H9 (cell line): ENCODE measurements at regions not wholly inside any gene's neighbourhood (a gene's known extent, or its start where the extent isn't known, plus 50 kb on each side); places are given as distances from the start of the nearest gene placed in this dataset.

Experiments used
- DNase-seq: peaks from one replicate; pipeline ENCODE4 v3.0.0-alpha.2; 2017
- H2AFZ ChIP-seq: one replicate; pipeline ENCODE4 v1.6.1; 2013; ENCODE audit warnings: mild to moderate bottlenecking, low read length, control low read depth, moderate library complexity
- H2AK5ac ChIP-seq: 2 replicates; pipeline ENCODE4 v1.6.1; 2013; ENCODE audit warnings: low read length, control low read depth, mixed read lengths; ENCODE audit not compliant: insufficient read length
- H2BK120ac ChIP-seq: one replicate; pipeline ENCODE4 v1.6.1; 2013; ENCODE audit warnings: low read depth, mild to moderate bottlenecking, low read length, control low read depth, inconsistent platforms; ENCODE audit not compliant: poor library complexity, severe bottlenecking
- H2BK12ac ChIP-seq: 2 replicates; pipeline ENCODE4 v1.6.1; 2013; ENCODE audit warnings: low read length, control low read depth, mixed read lengths, low read depth; ENCODE audit not compliant: insufficient read length
- H2BK15ac ChIP-seq: 2 replicates; pipeline ENCODE4 v1.6.1; 2013; ENCODE audit warnings: low read depth, low read length, control low read depth
- H2BK20ac ChIP-seq: one replicate; pipeline ENCODE4 v1.6.1; 2013; ENCODE audit warnings: low read depth, mild to moderate bottlenecking, low read length, control low read depth, inconsistent platforms; ENCODE audit not compliant: poor library complexity, severe bottlenecking
- H2BK5ac ChIP-seq: 2 replicates; pipeline ENCODE4 v1.6.1; 2013; ENCODE audit warnings: low read length, control low read depth, mixed read lengths; ENCODE audit not compliant: insufficient read length
- H3K14ac ChIP-seq: 2 replicates; pipeline ENCODE4 v1.6.1; 2013; ENCODE audit warnings: low read length, control low read depth; ENCODE audit not compliant: insufficient read depth
- H3K18ac ChIP-seq: 2 replicates; pipeline ENCODE4 v1.6.1; 2013; ENCODE audit warnings: low read depth, mild to moderate bottlenecking, mixed read lengths, low read length, control low read depth; ENCODE audit not compliant: insufficient read length
- H3K23ac ChIP-seq: 2 replicates; pipeline ENCODE4 v1.6.1; 2013; ENCODE audit warnings: low read length, control low read depth, mixed read lengths, low read depth; ENCODE audit not compliant: insufficient read length
- H3K23me2 ChIP-seq: 2 replicates; pipeline ENCODE4 v1.6.1; 2013; ENCODE audit warnings: low read depth, mild to moderate bottlenecking, mixed read lengths, low read length, control low read depth; ENCODE audit not compliant: insufficient read length, poor library complexity, severe bottlenecking
- H3K27ac ChIP-seq: 2 replicates; pipeline ENCODE4 v1.5.1; 2013; ENCODE audit warnings: low read length, control low read depth, mixed read lengths, low read depth; ENCODE audit not compliant: insufficient read length
- H3K27me3 ChIP-seq: 2 replicates; pipeline ENCODE4 v1.6.1; 2013; ENCODE audit warnings: low read length, control low read depth, inconsistent platforms; ENCODE audit not compliant: insufficient read depth
- H3K4ac ChIP-seq: 2 replicates; pipeline ENCODE4 v1.6.1; 2013; ENCODE audit warnings: low read depth, mild to moderate bottlenecking, control low read depth, inconsistent platforms, low read length, moderate library complexity
- H3K4me1 ChIP-seq: 2 replicates; pipeline ENCODE4 v1.6.1; 2013; ENCODE audit warnings: low read length, control low read depth, inconsistent platforms; ENCODE audit not compliant: insufficient read depth
- H3K4me2 ChIP-seq: 2 replicates; pipeline ENCODE4 v1.6.1; 2013; ENCODE audit warnings: low read length, control low read depth, mixed read lengths; ENCODE audit not compliant: insufficient read length, insufficient read depth
- H3K56ac ChIP-seq: 2 replicates; pipeline ENCODE4 v1.6.1; 2013; ENCODE audit warnings: low read depth, mild to moderate bottlenecking, mixed read lengths, low read length, control low read depth; ENCODE audit not compliant: insufficient read length
- H3K79me1 ChIP-seq: 2 replicates; pipeline ENCODE4 v1.6.1; 2013; ENCODE audit warnings: low read depth, mild to moderate bottlenecking, moderate library complexity, low read length, control low read depth, inconsistent platforms; ENCODE audit not compliant: insufficient read depth, poor library complexity, severe bottlenecking
- H3K79me2 ChIP-seq: 2 replicates; pipeline ENCODE4 v1.6.1; 2013; ENCODE audit warnings: low read length, control low read depth, inconsistent platforms; ENCODE audit not compliant: insufficient read depth
- H3K9ac ChIP-seq: 2 replicates; pipeline ENCODE4 v1.6.1; 2013; ENCODE audit warnings: low read length, control low read depth, mixed read lengths; ENCODE audit not compliant: insufficient read length; ENCODE audit errors: extremely low read depth
- H3K9me3 ChIP-seq: one replicate; pipeline ENCODE4 v1.6.1; 2013; ENCODE audit warnings: low read depth, low read length, inconsistent platforms; ENCODE audit not compliant: control insufficient read depth
- H3T11ph ChIP-seq: one replicate; pipeline ENCODE4 v1.6.1; 2013; ENCODE audit warnings: mild to moderate bottlenecking, low read length, control low read depth, inconsistent platforms
- H4K20me1 ChIP-seq: one replicate; pipeline ENCODE4 v1.6.1; 2013; ENCODE audit not compliant: control insufficient read depth, insufficient read length, insufficient read depth
- H4K5ac ChIP-seq: 2 replicates; pipeline ENCODE4 v1.6.1; 2013; ENCODE audit warnings: low read depth, mild to moderate bottlenecking, mixed read lengths, low read length, control low read depth; ENCODE audit not compliant: insufficient read length
- H4K8ac ChIP-seq: replicated peaks from 2 replicates; pipeline ENCODE4 v1.6.1; 2013; ENCODE audit warnings: low read length, control low read depth, mixed read lengths, low read depth; ENCODE audit not compliant: insufficient read length
- H4K91ac ChIP-seq: 2 replicates; pipeline ENCODE4 v1.6.1; 2013; ENCODE audit warnings: low read depth, mild to moderate bottlenecking, moderate library complexity, mixed read lengths, low read length, control low read depth; ENCODE audit not compliant: insufficient read length
- H3K27ac Mint-ChIP-seq, 3 experiments: 2 replicates in 2 of 3; 3 replicates in 1 of 3; pipeline ENCODE4 v1.8.0; 2020 to 2021; ENCODE audit warnings: mixed read lengths in 3 of 3, mild to moderate bottlenecking in 1 of 3, moderate library complexity in 1 of 3
- H3K27me3 Mint-ChIP-seq: 2 replicates; pipeline ENCODE4 v1.8.0; 2021; ENCODE audit warnings: low read depth, mild to moderate bottlenecking, moderate library complexity, mixed read lengths
- H3K36me3 Mint-ChIP-seq, 3 experiments: 2 replicates in 2 of 3; 3 replicates in 1 of 3; pipeline ENCODE4 v1.8.0; 2020 to 2021; ENCODE audit warnings: low read depth in 3 of 3, mixed read lengths in 3 of 3; ENCODE audit not compliant: insufficient read depth in 1 of 3
- H3K4me1 Mint-ChIP-seq, 2 experiments: 2 replicates each; pipeline ENCODE4 v1.8.0; 2020; ENCODE audit warnings: mixed read lengths in 2 of 2
- H3K4me3 Mint-ChIP-seq, 2 experiments: 2 replicates in 1 of 2; 3 replicates in 1 of 2; pipeline ENCODE4 v1.8.0; 2020 to 2021; ENCODE audit warnings: mild to moderate bottlenecking in 2 of 2, mixed read lengths in 2 of 2, moderate library complexity in 1 of 2
- H3K9me3 Mint-ChIP-seq, 2 experiments: 2 replicates in 1 of 2; 3 replicates in 1 of 2; pipeline ENCODE4 v1.8.0; 2020; ENCODE audit warnings: mild to moderate bottlenecking in 2 of 2, mixed read lengths in 2 of 2, moderate library complexity in 1 of 2
- TF ChIP-seq, protein P1 (sequence below): fragments of 200-600 bp; sonication (generic); conservative IDR thresholded peaks from 3 replicates; pipeline ENCODE4 v1.8.0; 2021; ENCODE audit warnings: antibody characterized with exemption, mild to moderate bottlenecking

DNA sequence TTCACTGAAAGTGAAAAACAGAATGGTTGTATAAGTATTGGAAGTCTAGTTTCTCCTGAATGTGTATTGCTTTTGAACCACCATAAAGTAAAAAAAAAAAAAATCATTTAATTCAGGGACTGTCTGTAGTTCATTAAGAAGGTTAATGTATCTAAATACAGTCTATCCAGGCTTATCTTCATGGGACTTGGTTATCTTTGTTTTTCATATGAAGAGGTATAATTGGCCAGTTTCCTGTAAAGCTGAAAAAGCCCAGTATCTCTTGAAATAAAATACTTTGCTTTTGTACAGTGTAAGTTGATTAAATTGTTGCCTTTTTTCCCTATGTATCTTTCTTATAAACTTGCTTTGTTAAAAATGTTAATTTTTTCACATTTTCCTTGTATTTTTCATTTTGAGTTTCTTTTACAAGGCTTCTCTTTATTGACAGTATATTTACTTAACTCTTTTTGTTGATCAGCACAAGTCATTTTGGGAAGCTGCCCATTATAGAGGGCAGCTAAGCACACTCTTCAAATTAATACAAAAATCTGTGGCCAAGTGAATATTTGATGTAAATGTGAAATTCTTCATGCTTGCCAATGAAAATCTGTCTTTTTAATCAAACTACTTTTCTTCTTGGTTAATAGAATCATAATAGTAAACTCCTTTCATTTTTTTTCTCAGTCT is 156.0 kb downstream of the TMTC3 start:
- 0 out of 4 replicates have a peak, but pooled peaks cover 0 to 2% of the 10 kb centered on the region in 2 experiments for H3K4me1 Mint-ChIP-seq
- no peak overlapping the region for H3K4me3 Mint-ChIP-seq
- Histone ChIP-seq H3K4ac (no peak overlapping the region), H3K79me1 (no peaks in the 10 kb centered on the region), H2AK5ac (no peak overlapping the region), H2BK12ac (no peak overlapping the region), H2BK20ac (no peak overlapping the region), H3T11ph (no peak overlapping the region), H3K18ac (no peak overlapping the region), H2BK15ac (no peak overlapping the region), H3K4me2 (no peak overlapping the region), H3K23ac (no peak overlapping the region), H3K9ac (no peak overlapping the region), H4K5ac (no peak overlapping the region), H3K56ac (no peak overlapping the region), H2AFZ (no peak overlapping the region), H4K8ac (no peak overlapping the region), H3K14ac (no peak overlapping the region), H3K27me3 (no peaks in the 10 kb centered on the region), H2BK5ac (no peak overlapping the region), H4K91ac (no peak overlapping the region), H3K4me1 (no peaks in the 10 kb centered on the region), H2BK120ac (no peak overlapping the region), H3K9me3 (no peaks in the 10 kb centered on the region), H3K27ac (no peak overlapping the region), H3K79me2 (no peaks in the 10 kb centered on the region), H3K23me2 (no peaks in the 10 kb centered on the region), H4K20me1 (no peaks in the 10 kb centered on the region)
- no peaks in the 10 kb centered on the region for H3K36me3 Mint-ChIP-seq
- no peak overlapping the region for H3K27ac Mint-ChIP-seq
- DNase-seq = no peak
- TF ChIP-seq, protein P1, sequence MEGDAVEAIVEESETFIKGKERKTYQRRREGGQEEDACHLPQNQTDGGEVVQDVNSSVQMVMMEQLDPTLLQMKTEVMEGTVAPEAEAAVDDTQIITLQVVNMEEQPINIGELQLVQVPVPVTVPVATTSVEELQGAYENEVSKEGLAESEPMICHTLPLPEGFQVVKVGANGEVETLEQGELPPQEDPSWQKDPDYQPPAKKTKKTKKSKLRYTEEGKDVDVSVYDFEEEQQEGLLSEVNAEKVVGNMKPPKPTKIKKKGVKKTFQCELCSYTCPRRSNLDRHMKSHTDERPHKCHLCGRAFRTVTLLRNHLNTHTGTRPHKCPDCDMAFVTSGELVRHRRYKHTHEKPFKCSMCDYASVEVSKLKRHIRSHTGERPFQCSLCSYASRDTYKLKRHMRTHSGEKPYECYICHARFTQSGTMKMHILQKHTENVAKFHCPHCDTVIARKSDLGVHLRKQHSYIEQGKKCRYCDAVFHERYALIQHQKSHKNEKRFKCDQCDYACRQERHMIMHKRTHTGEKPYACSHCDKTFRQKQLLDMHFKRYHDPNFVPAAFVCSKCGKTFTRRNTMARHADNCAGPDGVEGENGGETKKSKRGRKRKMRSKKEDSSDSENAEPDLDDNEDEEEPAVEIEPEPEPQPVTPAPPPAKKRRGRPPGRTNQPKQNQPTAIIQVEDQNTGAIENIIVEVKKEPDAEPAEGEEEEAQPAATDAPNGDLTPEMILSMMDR = no peak
- H3K27me3 Mint-ChIP-seq = no peaks in the 10 kb centered on the region
- H3K9me3 Mint-ChIP-seq = no peaks in the 10 kb centered on the region
